Esophagus (tissue), 2 donors: ENCODE measurements at regions not wholly inside any gene's neighbourhood (a gene's known extent, or its start where the extent isn't known, plus 50 kb on each side); places are given as distances from the start of the nearest gene placed in this dataset.

Experiments used
- H3K27ac ChIP-seq, 2 donors: one replicate each; pipeline ENCODE4 v1.5.1; 2013; ENCODE audit warnings: low read depth in 2 of 2, mild to moderate bottlenecking in 2 of 2, inconsistent platforms in 1 of 2, low read length in 1 of 2, moderate library complexity in 1 of 2
- H3K27me3 ChIP-seq, 2 donors: one replicate each; pipeline ENCODE4 v1.6.1; 2013; ENCODE audit warnings: low read length in 2 of 2, control low read depth in 1 of 2, mild to moderate bottlenecking in 1 of 2; ENCODE audit not compliant: insufficient read depth in 2 of 2, control insufficient read depth in 1 of 2
- H3K36me3 ChIP-seq, 2 donors: one replicate each; pipeline ENCODE4 v1.6.1; 2013; ENCODE audit warnings: low read length in 1 of 2; ENCODE audit not compliant: control insufficient read depth in 2 of 2, insufficient read depth in 2 of 2
- H3K4me1 ChIP-seq, 2 donors: one replicate each; pipeline ENCODE4 v1.6.1; 2013; ENCODE audit warnings: low read length in 1 of 2; ENCODE audit not compliant: control insufficient read depth in 2 of 2, insufficient read depth in 2 of 2
- H3K4me3 ChIP-seq, 2 donors: one replicate each; pipeline ENCODE4 v1.5.1; 2013; ENCODE audit warnings: low read length in 2 of 2, mild to moderate bottlenecking in 2 of 2, low read depth in 1 of 2, moderate library complexity in 1 of 2
- H3K9me3 ChIP-seq, 2 donors: one replicate each; pipeline ENCODE4 v1.6.1; 2013; ENCODE audit warnings: mild to moderate bottlenecking in 2 of 2, low read depth in 1 of 2, low read length in 1 of 2, moderate library complexity in 1 of 2; ENCODE audit not compliant: control insufficient read depth in 2 of 2, insufficient read depth in 1 of 2
- whole genome bisulfite sequencing, 2 donors: extraction: QIAGEN DNeasy Blood & Tissue Kit; methylation state at CpG; one replicate each; pipeline ENCODE4 v1.1.7; 2013; 5-methylcytosine and 5-hydroxymethylcytosine counted together
- donor health status: healthy with polysubstance abuse.
- donor health status: Bipolar disorder and iron deficiency.

- no peaks in the 10 kb centered on the region for H3K9me3 ChIP-seq
- H3K36me3 ChIP-seq, result no peaks in the 10 kb centered on the region
- H3K4me1 ChIP-seq, result no peaks in the 10 kb centered on the region
- no peaks in the 10 kb centered on the region for H3K27me3 ChIP-seq
- 18 to 22% methylated on average over 3 of the region's 3 CpGs for WGBS, 2 donors
- no peak overlapping the region for H3K4me3 ChIP-seq
- H3K27ac ChIP-seq, result no peak overlapping the region
Observed at GRCh38 chr2:57497489-57498096, 549.0 kb upstream of the VRK2 start.

- Histone ChIP-seq H3K4me1 (no peaks in the 10 kb centered on the region), H3K36me3 (no peaks in the 10 kb centered on the region), H3K27me3 (no peaks in the 10 kb centered on the region), H3K4me3 (no peak overlapping the region), H3K27ac (no peak overlapping the region), H3K9me3 (no peaks in the 10 kb centered on the region)
- WGBS, 2 donors, result 0 to 39% methylated on average over 1 of the region's 1 CpG
Observed at GRCh38 chr2:57504787-57505186, 541.8 kb upstream of the VRK2 start.

- Histone ChIP-seq H3K27me3 (no peaks in the 10 kb centered on the region), H3K9me3 (no peaks in the 10 kb centered on the region), H3K4me3 (no peak overlapping the region), H3K4me1 (no peaks in the 10 kb centered on the region), H3K36me3 (no peaks in the 10 kb centered on the region), H3K27ac (no peak overlapping the region)
- 84 to 89% methylated on average over 2 of the region's 2 CpGs for WGBS, 2 donors
Observed at GRCh38 chr2:57509189-57509588, 537.4 kb upstream of the VRK2 start.

DNA sequence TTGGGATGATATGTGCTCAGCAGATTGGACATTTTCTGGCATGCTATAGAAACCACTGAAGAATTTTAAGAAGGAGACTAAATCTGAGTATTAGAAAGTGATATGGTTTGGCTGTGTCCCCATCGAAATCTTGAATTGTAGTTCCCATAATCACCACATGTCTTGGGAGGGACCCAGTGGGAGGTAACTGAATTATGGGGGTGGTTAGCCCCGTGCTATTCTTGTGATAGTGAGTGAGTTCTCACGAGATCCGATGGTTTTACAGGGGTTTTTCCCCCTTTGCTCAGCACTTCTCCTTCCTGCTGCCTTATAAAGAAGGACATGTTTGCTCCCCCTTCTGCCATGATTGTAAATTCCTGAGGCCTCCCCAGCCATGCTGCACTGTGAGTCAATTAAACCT is 535.9 kb upstream of the VRK2 start:
- H3K4me3 ChIP-seq, result no peak overlapping the region
- 70 to 73% methylated on average over 4 of the region's 4 CpGs for WGBS, 2 donors
- H3K27me3 ChIP-seq, result no peaks in the 10 kb centered on the region
- H3K4me1 ChIP-seq, result no peaks in the 10 kb centered on the region
- no peaks in the 10 kb centered on the region for H3K9me3 ChIP-seq
- H3K36me3 ChIP-seq, result no peaks in the 10 kb centered on the region
- no peak overlapping the region for H3K27ac ChIP-seq

DNA sequence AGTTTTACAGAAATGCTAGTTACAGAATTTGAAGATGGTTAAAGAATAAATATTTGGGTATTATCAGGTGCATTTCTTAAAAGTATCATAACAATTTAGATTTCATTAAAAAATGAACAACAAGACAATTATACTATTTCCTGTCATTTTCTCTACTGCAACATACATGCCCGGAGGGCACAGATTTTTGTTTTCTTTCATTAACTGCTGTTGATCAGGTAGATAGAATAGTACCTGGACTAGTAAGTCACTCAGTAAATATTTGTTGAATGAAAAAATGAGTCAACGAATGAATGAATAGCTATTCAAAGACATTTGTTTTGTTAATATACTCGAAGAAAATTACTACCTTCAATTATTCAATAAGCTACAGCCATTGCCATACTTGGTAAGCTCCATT is 531.2 kb upstream of the VRK2 start:
- no peak overlapping the region for H3K27ac ChIP-seq
- H3K36me3 ChIP-seq, result no peaks in the 10 kb centered on the region
- no peak overlapping the region for H3K4me3 ChIP-seq
- no peaks in the 10 kb centered on the region for H3K9me3 ChIP-seq
- no peaks in the 10 kb centered on the region for H3K27me3 ChIP-seq
- 34 to 49% methylated on average over 3 of the region's 3 CpGs for WGBS, 2 donors
- H3K4me1 ChIP-seq, result no peaks in the 10 kb centered on the region

DNA sequence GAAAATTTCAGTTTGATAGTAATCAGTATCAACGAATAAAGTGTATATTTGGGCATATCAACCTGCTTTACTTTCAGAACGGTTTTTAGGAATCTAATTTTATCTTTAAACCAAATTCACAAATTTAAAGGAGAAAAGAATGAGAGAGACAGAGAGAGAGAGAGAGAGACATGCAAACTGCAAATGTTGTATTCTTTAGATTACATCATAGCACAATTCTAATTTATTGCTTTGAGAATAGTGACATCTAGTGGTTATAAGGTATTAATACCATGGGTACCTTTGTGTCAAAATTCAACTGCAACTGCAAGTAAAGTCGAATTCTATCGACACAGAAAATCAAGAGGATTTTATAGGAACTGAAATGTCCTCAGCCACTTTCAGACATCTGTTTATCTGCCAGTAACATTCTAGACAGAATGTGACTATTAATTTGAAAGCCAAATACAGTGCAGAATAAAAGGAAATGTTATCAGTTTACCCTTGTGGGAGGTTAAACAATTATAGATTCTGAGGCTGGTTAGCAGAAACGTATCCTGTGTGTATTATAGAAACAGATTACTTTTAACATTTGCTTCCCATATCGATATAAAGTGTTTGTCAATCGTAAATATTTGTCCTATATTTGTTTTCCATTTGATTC is 529.8 kb upstream of the VRK2 start:
- no peaks in the 10 kb centered on the region for H3K27me3 ChIP-seq
- WGBS, 2 donors, result 11 to 18% methylated on average over 7 of the region's 7 CpGs
- no peaks in the 10 kb centered on the region for H3K36me3 ChIP-seq
- no peaks in the 10 kb centered on the region for H3K4me1 ChIP-seq
- no peak overlapping the region for H3K4me3 ChIP-seq
- H3K9me3 ChIP-seq, result no peaks in the 10 kb centered on the region
- H3K27ac ChIP-seq, result no peak overlapping the region

- Histone ChIP-seq H3K27ac (no peak overlapping the region), H3K9me3 (peaks cover 0 to 3% of the 10 kb centered on the region in 2 donors), H3K4me3 (no peak overlapping the region), H3K4me1 (no peaks in the 10 kb centered on the region), H3K27me3 (no peaks in the 10 kb centered on the region), H3K36me3 (no peaks in the 10 kb centered on the region)
- 58 to 73% methylated on average over 1 of the region's 1 CpG for WGBS, 2 donors
Observed at GRCh38 chr2:57523304-57523703, 523.3 kb upstream of the VRK2 start.

DNA sequence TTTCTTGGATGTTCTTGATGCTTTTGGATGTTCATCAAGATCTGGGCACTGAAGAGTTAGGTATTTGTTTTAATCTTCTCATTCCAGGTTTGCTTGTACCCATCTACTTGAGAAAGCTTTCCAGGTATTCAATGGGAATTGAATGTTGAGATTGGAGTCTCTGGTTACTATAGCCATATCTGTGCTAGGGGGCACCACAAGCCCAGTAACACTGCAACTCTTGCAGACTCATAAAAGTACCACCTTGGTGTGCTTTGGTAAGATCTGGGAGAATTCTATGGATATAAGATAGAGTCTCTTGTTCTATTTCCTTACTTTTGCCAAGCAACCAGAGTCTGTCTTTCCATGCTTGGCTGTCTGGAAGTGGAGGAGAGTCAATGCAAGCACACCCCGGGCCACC is 518.9 kb upstream of the VRK2 start:
- H3K4me1 ChIP-seq, result no peaks in the 10 kb centered on the region
- 87 to 94% methylated on average over 1 of the region's 1 CpG for WGBS, 2 donors
- no peaks in the 10 kb centered on the region for H3K27me3 ChIP-seq
- H3K9me3 ChIP-seq, result peaks cover 0 to 3% of the 10 kb centered on the region in 2 donors
- H3K27ac ChIP-seq, result no peak overlapping the region
- no peak overlapping the region for H3K4me3 ChIP-seq
- H3K36me3 ChIP-seq, result no peaks in the 10 kb centered on the region

GRCh38 chr2:57528499-57528898 is 518.1 kb upstream of the VRK2 start:
- Histone ChIP-seq H3K9me3 (peaks cover 0 to 3% of the 10 kb centered on the region in 2 donors), H3K36me3 (no peaks in the 10 kb centered on the region), H3K27me3 (no peaks in the 10 kb centered on the region), H3K4me3 (no peak overlapping the region), H3K4me1 (no peaks in the 10 kb centered on the region), H3K27ac (no peak overlapping the region)
- 75 to 76% methylated on average over 3 of the region's 3 CpGs for WGBS, 2 donors

- Histone ChIP-seq H3K9me3 (no peaks in the 10 kb centered on the region), H3K36me3 (no peaks in the 10 kb centered on the region), H3K27ac (no peak overlapping the region), H3K4me3 (no peak overlapping the region), H3K27me3 (no peaks in the 10 kb centered on the region), H3K4me1 (no peaks in the 10 kb centered on the region)
Observed at GRCh38 chr2:57534358-57534757, 512.2 kb upstream of the VRK2 start.
